SK-N-SH (cell line): ENCODE measurements at regions not wholly inside any gene's neighbourhood (a gene's known extent, or its start where the extent isn't known, plus 50 kb on each side); places are given as distances from the start of the nearest gene placed in this dataset.
A peak's percentile ranks its signal among the peaks of the same experiment; 100 is the strongest.

Experiments
- CTCF ChIA-PET: fragments of 300-600, 350-600 bp; formaldehyde crosslinking; extraction: SDS; loops from one replicate; lab custom pipeline; 2021; lab: Yijun Ruan, JAX
- POLR2A ChIA-PET: fragments of 350-600 bp; sonication (Branson Sonifier 250); formaldehyde crosslinking; extraction: SDS; loops from one replicate; lab custom pipeline; 2020; ENCODE audit warnings: antibody characterized with exemption, inconsistent platforms; lab: Yijun Ruan, JAX
- DNase-seq: peaks from one replicate; pipeline ENCODE4 v3.0.0; 2012
- H2AFZ ChIP-seq: fragments of 200-600 bp; sonication (generic); 2 replicates; pipeline ENCODE4 v1.8.1; 2016; ENCODE audit warnings: antibody characterized with exemption, mild to moderate bottlenecking, low read depth
- H3F3A ChIP-seq: fragments of 200-600 bp; sonication (generic); replicated peaks from 2 replicates; pipeline ENCODE3; 2016; ENCODE audit warnings: antibody characterized with exemption, mild to moderate bottlenecking; ENCODE audit not compliant: insufficient read depth
- H3K27ac ChIP-seq, 2 experiments: fragments of 200-500 bp in 1 of 2; fragments of 200-600 bp in 1 of 2; sonication (Bioruptor generic) in 1 of 2; sonication (generic), shearing (Covaris generic) in 1 of 2; 2 replicates each; pipeline versions ENCODE4 v1.5.1 to v1.6.1; 2014 to 2016; ENCODE audit warnings: low read depth in 2 of 2, inconsistent platforms in 1 of 2, low read length in 1 of 2, mild to moderate bottlenecking in 1 of 2, mixed read lengths in 1 of 2
- H3K27me3 ChIP-seq: fragments of 200-600 bp; sonication (generic), shearing (Covaris generic); 2 replicates; pipeline ENCODE4 v1.6.1; 2016; ENCODE audit warnings: mixed run types; ENCODE audit not compliant: insufficient read depth
- H3K36me3 ChIP-seq, 2 experiments: fragments of 200-500 bp in 1 of 2; fragments of 200-600 bp in 1 of 2; sonication (Bioruptor generic) in 1 of 2; sonication (generic) in 1 of 2; replicated peaks in 1 of 2; 2 replicates each; pipeline versions ENCODE3 to v1.5.1; 2014 to 2016; ENCODE audit warnings: low read length in 1 of 2, mild to moderate bottlenecking in 1 of 2; ENCODE audit not compliant: insufficient read depth in 2 of 2, control insufficient read depth in 1 of 2
- H3K4me1 ChIP-seq, 2 experiments: fragments of 200-500 bp in 1 of 2; fragments of 200-600 bp in 1 of 2; sonication (Bioruptor generic) in 1 of 2; sonication (generic), shearing (Covaris generic) in 1 of 2; 2 replicates each; pipeline versions ENCODE4 v1.5.1 to v1.6.1; 2014 to 2016; ENCODE audit warnings: low read depth in 1 of 2, low read length in 1 of 2, mixed run types in 1 of 2; ENCODE audit not compliant: insufficient read depth in 2 of 2, control insufficient read depth in 1 of 2
- H3K4me2 ChIP-seq: fragments of 200-600 bp; sonication (generic), shearing (Covaris generic); 2 replicates; pipeline ENCODE4 v1.6.1; 2017; ENCODE audit warnings: mixed run types
- H3K4me3 ChIP-seq, 2 experiments: fragments of 200-500 bp in 1 of 2; fragments of 200-600 bp in 1 of 2; sonication (Bioruptor generic) in 1 of 2; sonication (generic), shearing (Covaris generic) in 1 of 2; 2 replicates each; pipeline versions ENCODE4 v1.5.1 to v1.8.1; 2014 to 2016; ENCODE audit warnings: low read depth in 2 of 2, inconsistent platforms in 1 of 2, low read length in 1 of 2, mild to moderate bottlenecking in 1 of 2, mixed read lengths in 1 of 2, moderate library complexity in 1 of 2
- H3K79me2 ChIP-seq: fragments of 200-600 bp; sonication (generic); 2 replicates; pipeline ENCODE4 v1.8.1; 2017; ENCODE audit warnings: mild to moderate bottlenecking; ENCODE audit not compliant: insufficient read depth
- H3K9ac ChIP-seq: fragments of 200-600 bp; sonication (generic); 2 replicates; pipeline ENCODE4 v1.6.1; 2017; ENCODE audit warnings: mixed run types
- H3K9me2 ChIP-seq: fragments of 200-600 bp; sonication (generic); 2 replicates; pipeline ENCODE4 v1.6.1; 2017; ENCODE audit warnings: mixed run types
- H3K9me3 ChIP-seq: fragments of 200-600 bp; sonication (generic); 2 replicates; pipeline ENCODE4 v1.6.1; 2017; ENCODE audit warnings: mixed run types, mild to moderate bottlenecking, moderate library complexity
- H4K20me1 ChIP-seq: fragments of 200-600 bp; sonication (generic); 2 replicates; pipeline ENCODE4 v1.6.1; 2017; ENCODE audit warnings: mild to moderate bottlenecking, mixed run types; ENCODE audit not compliant: insufficient read depth
- CHD2 ChIP-seq: fragments of 150-350 bp; IDR thresholded peaks from 2 replicates; pipeline ENCODE4 v1.6.1; 2018; ENCODE audit warnings: low read length; ENCODE audit not compliant: partially characterized antibody
- CTCF ChIP-seq: fragments of 200-600 bp; sonication (generic); IDR thresholded peaks from 2 replicates; pipeline ENCODE4 v1.6.1; 2017; ENCODE audit warnings: antibody characterized with exemption, mild to moderate bottlenecking, moderate library complexity
- ELF1 ChIP-seq: IDR thresholded peaks from 2 replicates; pipeline ENCODE4 v1.4.0; 2012
- FOSL2 ChIP-seq: IDR thresholded peaks from 2 replicates; pipeline ENCODE4 v1.4.0; 2012; ENCODE audit warnings: low read depth, mild to moderate bottlenecking, moderate library complexity, borderline replicate concordance
- GABPA ChIP-seq: IDR thresholded peaks from 2 replicates; pipeline ENCODE4 v1.4.0; 2012; ENCODE audit warnings: low read depth, mild to moderate bottlenecking
- IRF3 ChIP-seq: fragments of 150-350 bp; IDR thresholded peaks from 2 replicates; pipeline ENCODE4 v1.6.1; 2016; ENCODE audit warnings: mild to moderate bottlenecking, low read depth, low read length
- JUND ChIP-seq: IDR thresholded peaks from 2 replicates; pipeline ENCODE4 v1.4.0; 2012
- MAX ChIP-seq: IDR thresholded peaks from 2 replicates; pipeline ENCODE4 v1.4.0; 2012; ENCODE audit warnings: low read depth
- NRF1 ChIP-seq: IDR thresholded peaks from 2 replicates; pipeline ENCODE4 v1.6.1; 2012; ENCODE audit warnings: low read depth, mild to moderate bottlenecking, low read length
- RCOR1 ChIP-seq: fragments of 150-350 bp; IDR thresholded peaks from 2 replicates; pipeline ENCODE4 v1.6.1; 2017; ENCODE audit warnings: antibody characterized with exemption, low read length
- RFX5 ChIP-seq: IDR thresholded peaks from 2 replicates; pipeline ENCODE4 v1.6.1; 2012; ENCODE audit warnings: mild to moderate bottlenecking, improper control_type of control experiment, low read length
- SMC3 ChIP-seq: IDR thresholded peaks from 2 replicates; pipeline ENCODE4 v1.6.1; 2012; ENCODE audit warnings: low read depth, low read length, improper control_type of control experiment
- TEAD4 ChIP-seq: IDR thresholded peaks from 2 replicates; pipeline ENCODE4 v1.4.0; 2012; ENCODE audit warnings: mild to moderate bottlenecking, borderline replicate concordance; ENCODE audit not compliant: insufficient read depth
- USF1 ChIP-seq: IDR thresholded peaks from 2 replicates; pipeline ENCODE4 v1.4.0; 2012; ENCODE audit warnings: low read depth, borderline replicate concordance
- ZBTB33 ChIP-seq: IDR thresholded peaks from 2 replicates; pipeline ENCODE4 v1.4.0; 2012; ENCODE audit warnings: low read depth, borderline replicate concordance
- WGBS: methylation state at CpG from one replicate; pipeline ENCODE4 v1.1.6; 2017; ENCODE audit warnings: low lambda C conversion rate; 5-methylcytosine and 5-hydroxymethylcytosine counted together

- TF ChIP-seq RFX5: no peak
- no peak for TF ChIP-seq GABPA
- no peak for TF ChIP-seq IRF3
- no peak for TF ChIP-seq NRF1
- TF ChIP-seq SMC3: no peak
- TF ChIP-seq CTCF: no peak
- TF ChIP-seq MAX: peak; percentile 51
- peak; percentile 49; the same call in 1 of the 2 replicates for TF ChIP-seq FOSL2
- no peak for TF ChIP-seq TEAD4
- no peak for TF ChIP-seq ZBTB33
- no peak for TF ChIP-seq RCOR1
- no peak for TF ChIP-seq USF1
These were observed 284.2 kb upstream of the TPM1 start (continued) for GRCh38 chr15:62758126-62758951.

- Histone ChIP-seq H3K9ac (peak overlapping the region; percentile 53; the same call in 1 of the 2 replicates), H3K36me3 (peaks cover 41 to 53% of the 10 kb centered on the region in 2 experiments), H3K4me3 (no peak overlapping the region; a peak in 1 of 4 replicates), H3K4me2 (peak overlapping the region; percentile 20), H2AFZ (no peak overlapping the region), H3K9me2 (no peaks in the 10 kb centered on the region), H3K4me1 (peaks cover 19 to 21% of the 10 kb centered on the region in 2 experiments), H3K27me3 (no peaks in the 10 kb centered on the region), H3K79me2 (peaks cover 18% of the 10 kb centered on the region; the same call in 1 of the 2 replicates), H3K9me3 (no peaks in the 10 kb centered on the region), H3K27ac (peak overlapping the region; percentile 82 to 84), H3F3A (peaks cover 27% of the 10 kb centered on the region), H4K20me1 (no peaks in the 10 kb centered on the region)
- CTCF ChIA-PET: interaction anchor here (1.5 to 8.0 kb wide), 4 partner anchors 14 to 335 kb away, joined by 4 to 89 read pairs (median 6); no protein-coding TSS in a partner anchor
- 93% methylated on average over 4 of the region's 4 CpGs for WGBS
- POLR2A ChIA-PET: no interaction called here
- DNase-seq: no peak
- TF ChIP-seq CHD2 (no peak), JUND (no peak), SMC3 (no peak), ZBTB33 (no peak), CTCF (no peak), TEAD4 (no peak), ELF1 (no peak)
These were observed 283.6 kb upstream of the TPM1 start for GRCh38 chr15:62758952-62759349.
